ENCODE measurements at regions not wholly inside any gene's neighbourhood (a gene's known extent, or its start where the extent isn't known, plus 50 kb on each side); places are given as distances from the start of the nearest gene placed in this dataset.

DNA sequence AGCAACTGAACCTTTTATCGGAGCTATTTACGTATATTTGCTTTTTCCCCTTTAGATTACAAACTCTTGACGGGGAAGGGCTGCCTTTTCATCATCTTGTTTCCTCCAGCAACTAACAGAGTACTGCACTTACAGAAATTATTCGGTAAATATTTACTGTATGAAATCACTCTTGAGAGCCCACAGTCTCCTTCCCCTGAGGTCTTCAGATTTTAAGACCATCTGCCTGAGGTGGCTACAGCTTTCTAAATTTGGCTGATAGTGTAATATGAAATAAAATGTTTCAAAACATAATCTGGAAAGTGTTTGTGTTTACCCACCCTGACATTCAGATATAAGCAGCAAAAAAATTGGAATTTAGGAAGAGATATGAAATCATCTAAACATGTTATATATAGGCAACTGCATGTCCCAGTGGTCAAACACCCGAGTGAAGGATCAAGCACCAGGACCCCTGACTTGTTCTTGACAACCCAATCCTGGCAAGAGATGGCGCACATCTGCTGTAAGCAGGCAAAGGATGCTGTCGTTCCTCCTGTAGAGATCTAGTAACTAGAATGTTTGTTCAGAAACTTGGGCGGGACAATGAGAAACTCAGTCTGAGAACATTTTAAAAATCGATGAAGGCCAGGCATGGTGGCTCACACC lies 60.9 kb downstream of the SIPA1L2 start:
- no peak for DNase-seq (ENCODE audit: low read depth)
- TF ChIP-seq, protein P1, sequence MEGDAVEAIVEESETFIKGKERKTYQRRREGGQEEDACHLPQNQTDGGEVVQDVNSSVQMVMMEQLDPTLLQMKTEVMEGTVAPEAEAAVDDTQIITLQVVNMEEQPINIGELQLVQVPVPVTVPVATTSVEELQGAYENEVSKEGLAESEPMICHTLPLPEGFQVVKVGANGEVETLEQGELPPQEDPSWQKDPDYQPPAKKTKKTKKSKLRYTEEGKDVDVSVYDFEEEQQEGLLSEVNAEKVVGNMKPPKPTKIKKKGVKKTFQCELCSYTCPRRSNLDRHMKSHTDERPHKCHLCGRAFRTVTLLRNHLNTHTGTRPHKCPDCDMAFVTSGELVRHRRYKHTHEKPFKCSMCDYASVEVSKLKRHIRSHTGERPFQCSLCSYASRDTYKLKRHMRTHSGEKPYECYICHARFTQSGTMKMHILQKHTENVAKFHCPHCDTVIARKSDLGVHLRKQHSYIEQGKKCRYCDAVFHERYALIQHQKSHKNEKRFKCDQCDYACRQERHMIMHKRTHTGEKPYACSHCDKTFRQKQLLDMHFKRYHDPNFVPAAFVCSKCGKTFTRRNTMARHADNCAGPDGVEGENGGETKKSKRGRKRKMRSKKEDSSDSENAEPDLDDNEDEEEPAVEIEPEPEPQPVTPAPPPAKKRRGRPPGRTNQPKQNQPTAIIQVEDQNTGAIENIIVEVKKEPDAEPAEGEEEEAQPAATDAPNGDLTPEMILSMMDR (IDR thresholded peaks at IDR 0.05; ENCODE audit: insufficient read depth, low read depth, low read length) = no peak
- no peaks in the 10 kb centered on the region for H3K36me3 ChIP-seq (ENCODE audit: control insufficient read depth, insufficient read depth, low read length)
- no peaks in the 10 kb centered on the region for H3K27me3 ChIP-seq (ENCODE audit: control insufficient read depth, insufficient read depth, low read length)
- no peak overlapping the region for H3K4me3 ChIP-seq (ENCODE audit: low read depth, low read length)
- POLR2A ChIA-PET = no interaction called here
- CTCF ChIA-PET = no interaction called here

DNA sequence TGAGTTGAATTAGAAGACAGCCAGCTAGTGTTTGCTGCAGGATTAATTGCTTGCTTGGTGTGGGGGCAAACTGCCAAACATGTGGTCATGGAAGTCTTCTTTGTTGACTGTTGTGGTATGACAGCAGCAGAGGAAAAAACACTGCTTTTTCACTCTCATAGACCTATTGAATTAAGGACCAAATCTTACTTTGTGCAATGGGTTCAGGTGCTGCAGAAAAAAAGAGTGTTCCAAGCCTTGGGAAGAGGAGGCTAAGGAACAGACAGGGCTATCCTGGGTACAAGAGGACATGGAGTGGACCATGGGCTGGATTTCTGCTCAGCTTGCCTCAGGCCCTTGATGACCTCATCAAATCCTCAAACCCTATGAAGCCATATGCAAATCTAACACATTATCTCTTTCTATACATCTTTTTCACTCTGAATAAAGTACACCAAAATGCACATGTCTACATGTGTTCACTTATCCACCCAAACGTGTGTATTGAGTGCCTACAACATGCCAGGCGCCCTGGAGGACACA lies 61.5 kb downstream of the SIPA1L2 start:
- TF ChIP-seq, protein P1 (IDR thresholded peaks at IDR 0.05; ENCODE audit: insufficient read depth, low read depth, low read length) = no peak
- H3K36me3 ChIP-seq (ENCODE audit: control insufficient read depth, insufficient read depth, low read length) = no peaks in the 10 kb centered on the region
- no peak overlapping the region for H3K4me3 ChIP-seq (ENCODE audit: low read depth, low read length)
- DNase-seq (ENCODE audit: low read depth) = no peak
- ChIA-PET CTCF (no interaction called here), POLR2A (no interaction called here)
- no peaks in the 10 kb centered on the region for H3K27me3 ChIP-seq (ENCODE audit: control insufficient read depth, insufficient read depth, low read length)

DNA sequence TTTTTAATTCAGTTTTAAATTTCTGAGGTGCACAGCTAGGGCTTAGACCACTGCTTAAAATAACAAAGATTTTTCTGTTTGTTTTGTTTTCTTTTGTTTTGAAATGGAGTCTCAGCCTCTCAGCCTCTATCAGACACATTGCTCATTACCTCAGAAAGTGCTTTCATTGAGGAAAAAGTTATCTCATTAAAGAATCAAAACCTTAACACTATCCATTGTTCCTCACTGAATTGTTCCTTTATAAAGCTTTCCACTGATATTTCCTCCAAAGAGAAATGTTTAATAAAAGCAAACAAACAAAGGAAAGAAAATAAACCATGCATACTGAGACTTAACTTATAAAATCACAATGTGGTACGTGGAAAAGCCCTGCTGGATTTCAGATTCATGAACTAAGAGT lies 63.8 kb downstream of the SIPA1L2 start:
- no peak for DNase-seq (ENCODE audit: low read depth)
- Histone ChIP-seq H3K4me3 (ENCODE audit: low read depth, low read length) (no peak overlapping the region), H3K36me3 (ENCODE audit: control insufficient read depth, insufficient read depth, low read length) (no peaks in the 10 kb centered on the region), H3K27me3 (ENCODE audit: control insufficient read depth, insufficient read depth, low read length) (no peaks in the 10 kb centered on the region)
- ChIA-PET CTCF (no interaction called here), POLR2A (no interaction called here)
- TF ChIP-seq, protein P1 (IDR thresholded peaks at IDR 0.05; ENCODE audit: insufficient read depth, low read depth, low read length) = no peak

DNA sequence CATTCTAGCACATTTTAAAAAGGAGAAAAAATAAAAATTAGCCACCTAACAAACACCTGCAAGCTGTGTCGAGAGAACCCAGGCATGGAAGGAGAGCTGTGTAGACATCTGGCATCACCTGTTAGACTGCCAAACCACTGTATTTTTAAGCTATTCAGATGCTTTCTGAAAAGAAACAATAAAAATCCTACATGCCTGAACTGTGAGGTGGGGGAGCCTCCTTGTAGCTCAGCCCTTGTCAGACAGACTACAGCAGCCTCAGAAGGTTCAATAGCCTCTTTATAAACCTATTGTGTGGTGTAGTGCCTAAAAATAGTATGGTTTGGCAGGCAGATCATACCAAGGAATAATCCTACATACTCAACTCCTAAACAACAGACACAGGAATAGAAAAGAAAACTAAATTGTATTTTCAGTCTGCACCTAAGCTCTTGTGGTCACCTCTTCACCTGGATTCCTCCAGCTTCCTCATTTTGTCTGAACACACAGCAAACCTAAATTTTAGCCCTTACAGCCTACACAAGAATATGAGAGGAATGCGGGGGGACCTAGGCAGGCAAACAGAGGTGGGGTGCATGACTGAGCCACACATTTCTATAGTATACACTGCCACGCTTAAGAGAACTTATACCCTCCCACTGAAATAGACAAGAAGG lies 67.0 kb downstream of the SIPA1L2 start:
- ChIA-PET POLR2A (no interaction called here), CTCF (no interaction called here)
- no peak for DNase-seq (ENCODE audit: low read depth)
- no peaks in the 10 kb centered on the region for H3K27me3 ChIP-seq (ENCODE audit: control insufficient read depth, insufficient read depth, low read length)
- TF ChIP-seq, protein P1 (IDR thresholded peaks at IDR 0.05; ENCODE audit: insufficient read depth, low read depth, low read length) = no peak
- no peaks in the 10 kb centered on the region for H3K36me3 ChIP-seq (ENCODE audit: control insufficient read depth, insufficient read depth, low read length)
- no peak overlapping the region for H3K4me3 ChIP-seq (ENCODE audit: low read depth, low read length)

DNA sequence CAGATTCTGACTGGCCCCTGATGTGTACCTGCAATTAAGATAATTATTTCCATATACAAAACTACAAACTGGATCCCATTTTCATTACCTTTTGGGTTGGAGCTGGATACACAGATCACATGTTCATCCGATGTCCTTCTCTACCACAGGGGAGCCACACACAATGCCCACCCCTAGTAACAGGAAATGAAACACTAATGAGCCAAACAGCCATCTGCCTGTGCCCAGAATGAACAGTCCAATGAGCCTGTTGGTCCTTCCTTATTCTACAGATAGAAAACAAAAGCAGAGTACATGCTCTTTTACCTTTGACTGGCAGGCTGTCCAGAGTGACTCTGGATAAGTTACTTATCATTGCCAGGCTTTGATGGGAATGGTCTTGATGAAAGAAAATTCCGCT lies 68.6 kb downstream of the SIPA1L2 start:
- H3K27me3 ChIP-seq (ENCODE audit: control insufficient read depth, insufficient read depth, low read length) = no peaks in the 10 kb centered on the region
- DNase-seq (ENCODE audit: low read depth) = no peak
- H3K36me3 ChIP-seq (ENCODE audit: control insufficient read depth, insufficient read depth, low read length) = no peaks in the 10 kb centered on the region
- ChIA-PET CTCF (no interaction called here), POLR2A (no interaction called here)
- TF ChIP-seq, protein P1 (IDR thresholded peaks at IDR 0.05; ENCODE audit: insufficient read depth, low read depth, low read length) = no peak
- H3K4me3 ChIP-seq (ENCODE audit: low read depth, low read length) = no peak overlapping the region
